ENCODE measurements at regions not wholly inside any gene's neighbourhood (a gene's known extent, or its start where the extent isn't known, plus 50 kb on each side); places are given as distances from the start of the nearest gene placed in this dataset.

DNA sequence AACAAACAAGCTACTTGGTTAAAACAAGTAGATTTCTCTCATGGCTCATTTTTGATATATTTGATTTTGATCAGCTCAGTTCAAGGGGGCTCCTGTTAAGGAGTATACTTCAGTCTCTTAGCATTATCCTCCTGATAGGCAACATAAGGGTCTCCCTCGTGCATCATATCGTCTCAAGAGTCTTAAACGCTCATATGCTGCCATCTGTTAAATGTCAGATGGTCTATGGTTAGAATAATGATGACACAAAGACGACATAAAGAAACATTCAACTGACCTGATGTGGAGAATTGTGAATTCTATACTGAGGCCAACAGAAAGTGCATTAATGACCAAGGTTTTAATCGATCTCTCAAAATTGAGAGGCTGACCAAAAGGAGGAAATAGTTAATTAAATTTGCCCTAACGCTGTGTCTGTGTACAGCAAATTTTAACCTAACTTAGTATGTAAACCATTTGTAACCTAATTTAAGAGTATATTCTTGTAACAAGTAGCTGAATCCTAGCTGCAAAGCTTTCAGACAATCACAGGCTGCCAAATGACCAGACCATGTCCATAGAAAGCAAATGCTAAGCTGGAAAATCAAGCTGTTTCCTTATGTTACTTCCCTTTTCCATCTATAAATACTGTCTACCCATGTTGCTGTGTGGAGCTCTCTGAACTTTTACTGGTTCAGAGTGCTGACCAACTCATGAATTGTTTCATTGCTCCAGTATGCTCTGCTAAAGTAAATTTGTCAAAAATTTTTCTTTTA, 1688.5 kb downstream of the GRIK2 start:
- FAIRE-seq (no peak), DNase-seq (ENCODE audit: low read depth, low spot score) (no peak)
- Histone ChIP-seq H3K4me2 (ENCODE audit: insufficient read depth, low read length) (no peak overlapping the region), H3K9me1 (replicated peaks; ENCODE audit: control insufficient read depth, extremely low read depth, insufficient read depth, low read length) (no peaks in the 10 kb centered on the region), H4K20me1 (replicated peaks; ENCODE audit: control insufficient read depth, extremely low read depth, insufficient read depth, low read length) (no peaks in the 10 kb centered on the region), H3K27ac (ENCODE audit: insufficient read depth, low read depth, low read length) (no peak overlapping the region), H3K4me1 (ENCODE audit: control insufficient read depth, extremely low read depth, insufficient read depth, low read length) (no peaks in the 10 kb centered on the region), H3K9me3 (replicated peaks; ENCODE audit: control insufficient read depth, insufficient read depth, low read length) (no peaks in the 10 kb centered on the region), H2AFZ (ENCODE audit: low read depth, low read length) (no peak overlapping the region), H3K9ac (replicated peaks; ENCODE audit: extremely low read depth, insufficient read depth, low read length) (no peak overlapping the region), H3K79me2 (ENCODE audit: control insufficient read depth, insufficient read depth, low read length) (no peaks in the 10 kb centered on the region), H3K4me3 (replicated peaks in 1 of 3; ENCODE audit: insufficient read depth in 1 of 3, low read depth in 1 of 3, low read length in 3 of 3) (no peak overlapping the region), H3K36me3 (ENCODE audit: control insufficient read depth in 2 of 2, extremely low read depth in 1 of 2, insufficient read depth in 2 of 2, low read length in 2 of 2) (no peaks in the 10 kb centered on the region), H3K27me3 (ENCODE audit: control insufficient read depth in 2 of 2, insufficient read depth in 2 of 2, low read length in 2 of 2) (no peaks in the 10 kb centered on the region)
- ChIA-PET CTCF (no interaction called here), POLR2A (no interaction called here)
- intact Hi-C loops (cut with micrococcal nuclease) (no loop called here), dilution Hi-C loops (cut with MboI; ENCODE audit: extremely low pct_ligation_motif_present, low sequenced_read_pairs) (no loop called here)
- BruUV-seq (replicated peaks): no TSS peak
- TF ChIP-seq JUN (IDR thresholded peaks at IDR 0.05; ENCODE audit: borderline replicate concordance, insufficient read depth, insufficient read length, low read depth) (no peak), POLR2A (IDR thresholded peaks at IDR 0.05; ENCODE audit: low read depth, low read length) (no peak), POLR2AphosphoS5 (IDR thresholded peaks at IDR 0.05; ENCODE audit: insufficient read depth, low read depth, low read length) (no peak), GATA2 (IDR thresholded peaks at IDR 0.05; ENCODE audit: insufficient read depth, insufficient read length, low read depth, low read length) (no peak), EZH2 (IDR thresholded peaks at IDR 0.05; ENCODE audit: borderline replicate concordance, low read depth, low read length, severe bottlenecking) (no peak), FOS (IDR thresholded peaks at IDR 0.05; ENCODE audit: borderline replicate concordance, insufficient read depth, low read length) (no peak)

DNA sequence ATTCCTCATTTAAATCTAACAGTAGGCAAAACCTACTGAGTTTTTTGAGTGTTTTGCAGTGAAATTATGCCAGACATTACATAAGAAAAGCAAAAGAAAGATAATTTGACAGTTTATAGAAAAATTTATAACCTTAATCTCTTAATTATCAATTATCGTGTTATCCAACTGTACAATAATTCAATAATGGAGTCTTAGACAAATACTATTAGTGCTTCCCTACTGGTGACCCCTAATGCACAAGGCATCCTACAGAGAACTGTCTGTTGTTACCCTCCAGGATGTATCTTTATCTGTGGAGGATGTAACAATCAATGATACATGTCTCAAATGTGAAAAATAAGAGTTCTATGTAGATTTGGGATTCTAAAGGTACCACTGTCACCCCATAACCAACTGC, 1687.6 kb downstream of the GRIK2 start:
- Histone ChIP-seq H3K4me2 (ENCODE audit: insufficient read depth, low read length) (no peak overlapping the region), H3K79me2 (ENCODE audit: control insufficient read depth, insufficient read depth, low read length) (no peaks in the 10 kb centered on the region), H3K9ac (replicated peaks; ENCODE audit: extremely low read depth, insufficient read depth, low read length) (no peak overlapping the region), H2AFZ (ENCODE audit: low read depth, low read length) (no peak overlapping the region), H3K27me3 (ENCODE audit: control insufficient read depth in 2 of 2, insufficient read depth in 2 of 2, low read length in 2 of 2) (no peaks in the 10 kb centered on the region), H4K20me1 (replicated peaks; ENCODE audit: control insufficient read depth, extremely low read depth, insufficient read depth, low read length) (no peaks in the 10 kb centered on the region), H3K36me3 (ENCODE audit: control insufficient read depth in 2 of 2, extremely low read depth in 1 of 2, insufficient read depth in 2 of 2, low read length in 2 of 2) (no peaks in the 10 kb centered on the region), H3K9me3 (replicated peaks; ENCODE audit: control insufficient read depth, insufficient read depth, low read length) (no peaks in the 10 kb centered on the region), H3K4me1 (ENCODE audit: control insufficient read depth, extremely low read depth, insufficient read depth, low read length) (no peaks in the 10 kb centered on the region), H3K27ac (ENCODE audit: insufficient read depth, low read depth, low read length) (no peak overlapping the region), H3K9me1 (replicated peaks; ENCODE audit: control insufficient read depth, extremely low read depth, insufficient read depth, low read length) (no peaks in the 10 kb centered on the region), H3K4me3 (replicated peaks in 1 of 3; ENCODE audit: insufficient read depth in 1 of 3, low read depth in 1 of 3, low read length in 3 of 3) (no peak overlapping the region)
- DNase-seq (ENCODE audit: low read depth, low spot score): no peak
- ChIA-PET POLR2A (no interaction called here), CTCF (no interaction called here)
- intact Hi-C loops (cut with micrococcal nuclease) (no loop called here), dilution Hi-C loops (cut with MboI; ENCODE audit: extremely low pct_ligation_motif_present, low sequenced_read_pairs) (no loop called here)
- FAIRE-seq: no peak
- BruUV-seq (replicated peaks): no TSS peak
- TF ChIP-seq EZH2 (IDR thresholded peaks at IDR 0.05; ENCODE audit: borderline replicate concordance, low read depth, low read length, severe bottlenecking): no peak
- no peak for TF ChIP-seq FOS (IDR thresholded peaks at IDR 0.05; ENCODE audit: borderline replicate concordance, insufficient read depth, low read length)
- TF ChIP-seq POLR2AphosphoS5 (IDR thresholded peaks at IDR 0.05; ENCODE audit: insufficient read depth, low read depth, low read length): no peak
- TF ChIP-seq, protein P1, sequence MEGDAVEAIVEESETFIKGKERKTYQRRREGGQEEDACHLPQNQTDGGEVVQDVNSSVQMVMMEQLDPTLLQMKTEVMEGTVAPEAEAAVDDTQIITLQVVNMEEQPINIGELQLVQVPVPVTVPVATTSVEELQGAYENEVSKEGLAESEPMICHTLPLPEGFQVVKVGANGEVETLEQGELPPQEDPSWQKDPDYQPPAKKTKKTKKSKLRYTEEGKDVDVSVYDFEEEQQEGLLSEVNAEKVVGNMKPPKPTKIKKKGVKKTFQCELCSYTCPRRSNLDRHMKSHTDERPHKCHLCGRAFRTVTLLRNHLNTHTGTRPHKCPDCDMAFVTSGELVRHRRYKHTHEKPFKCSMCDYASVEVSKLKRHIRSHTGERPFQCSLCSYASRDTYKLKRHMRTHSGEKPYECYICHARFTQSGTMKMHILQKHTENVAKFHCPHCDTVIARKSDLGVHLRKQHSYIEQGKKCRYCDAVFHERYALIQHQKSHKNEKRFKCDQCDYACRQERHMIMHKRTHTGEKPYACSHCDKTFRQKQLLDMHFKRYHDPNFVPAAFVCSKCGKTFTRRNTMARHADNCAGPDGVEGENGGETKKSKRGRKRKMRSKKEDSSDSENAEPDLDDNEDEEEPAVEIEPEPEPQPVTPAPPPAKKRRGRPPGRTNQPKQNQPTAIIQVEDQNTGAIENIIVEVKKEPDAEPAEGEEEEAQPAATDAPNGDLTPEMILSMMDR (IDR thresholded peaks at IDR 0.05; ENCODE audit: extremely low read depth in 1 of 2, insufficient read depth in 1 of 2, low read depth in 1 of 2, low read length in 2 of 2): no peak
- no peak for TF ChIP-seq POLR2A (IDR thresholded peaks at IDR 0.05; ENCODE audit: low read depth, low read length)
- no peak for TF ChIP-seq MYC (IDR thresholded peaks at IDR 0.05; ENCODE audit: low read depth, low read length)
- no peak for TF ChIP-seq JUN (IDR thresholded peaks at IDR 0.05; ENCODE audit: borderline replicate concordance, insufficient read depth, insufficient read length, low read depth)
- TF ChIP-seq, protein P2, sequence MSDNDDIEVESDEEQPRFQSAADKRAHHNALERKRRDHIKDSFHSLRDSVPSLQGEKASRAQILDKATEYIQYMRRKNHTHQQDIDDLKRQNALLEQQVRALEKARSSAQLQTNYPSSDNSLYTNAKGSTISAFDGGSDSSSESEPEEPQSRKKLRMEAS (IDR thresholded peaks at IDR 0.05; ENCODE audit: insufficient read depth, insufficient read length): no peak
- TF ChIP-seq GATA2 (IDR thresholded peaks at IDR 0.05; ENCODE audit: insufficient read depth, insufficient read length, low read depth, low read length): no peak

Measured in endothelial cell of umbilical vein (primary cell).